HG02981 (cell line): ENCODE measurements at regions not wholly inside any gene's neighbourhood (a gene's known extent, or its start where the extent isn't known, plus 50 kb on each side); places are given as distances from the start of the nearest gene placed in this dataset.
"Not testable (repeated sequence)": the region's sequence is repeated elsewhere in the genome, so short reads cannot be mapped to it uniquely, and the experiment has no call there.

Experiments used
- ATAC-seq: cut with Tn5 transposase; IDR thresholded peaks from one replicate; pipeline ENCODE4 v1.9.1; 2021; ENCODE audit warnings: mild to moderate bottlenecking, moderate library complexity; ENCODE audit not compliant: unreplicated experiment

DNA sequence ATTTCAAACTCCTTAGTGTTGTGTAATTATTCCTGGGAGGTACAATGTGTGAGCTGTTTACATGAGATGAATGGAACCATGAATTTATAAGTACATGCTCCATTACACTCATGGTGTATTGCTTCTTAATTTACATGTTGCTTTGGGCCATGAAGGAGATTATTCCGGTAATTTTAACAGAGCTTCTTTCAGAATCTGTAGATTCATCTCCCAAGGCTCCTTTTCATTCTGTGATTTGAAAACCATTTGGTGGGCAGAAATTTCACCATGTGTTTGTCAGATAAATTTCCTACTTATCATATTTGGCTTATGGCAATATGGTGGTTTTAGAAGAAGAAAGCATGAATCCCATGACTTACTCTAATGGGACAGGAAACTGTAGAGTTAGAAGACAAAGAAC, 421.6 kb upstream of the EYS start:
- ATAC-seq, result no peak

DNA sequence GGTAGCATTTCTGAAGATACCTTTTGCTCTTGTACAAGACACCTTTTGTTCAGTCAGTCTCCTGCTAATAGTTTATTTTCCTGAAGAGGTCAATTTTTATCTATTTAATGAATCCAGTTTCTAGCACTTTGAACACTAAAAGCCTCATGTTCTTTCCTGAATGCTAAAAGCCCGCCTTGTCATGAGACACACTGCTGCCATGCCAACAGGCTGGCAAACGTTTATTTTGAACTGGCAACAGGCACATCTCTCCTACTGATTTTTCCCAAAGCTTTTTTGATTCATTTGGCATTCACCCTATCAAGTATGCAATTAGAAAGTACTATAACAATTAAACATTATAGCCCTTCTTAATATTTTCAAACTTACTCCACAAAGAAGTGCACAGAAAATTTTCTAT, 421.2 kb upstream of the EYS start:
- no peak for ATAC-seq

DNA sequence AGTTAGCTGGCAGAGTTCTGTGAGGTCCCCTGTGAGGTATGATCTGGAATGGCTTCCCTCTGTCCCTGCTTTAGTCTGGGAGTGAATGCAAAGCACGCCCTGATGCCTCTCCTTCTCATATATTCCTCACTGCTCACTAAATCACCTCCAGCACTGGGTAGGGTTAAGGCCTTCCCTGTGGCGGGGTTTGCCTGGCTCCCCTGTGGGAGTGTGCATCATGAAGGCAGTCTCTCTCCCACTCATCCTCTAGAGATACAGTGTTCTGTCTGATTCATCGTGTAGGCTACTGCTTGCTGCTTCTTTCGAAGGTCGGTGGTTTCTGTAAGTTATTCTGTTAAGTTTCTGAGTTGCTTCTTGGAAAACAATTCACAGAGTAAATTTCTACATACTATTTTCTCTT, 420.0 kb upstream of the EYS start:
- no peak for ATAC-seq

DNA sequence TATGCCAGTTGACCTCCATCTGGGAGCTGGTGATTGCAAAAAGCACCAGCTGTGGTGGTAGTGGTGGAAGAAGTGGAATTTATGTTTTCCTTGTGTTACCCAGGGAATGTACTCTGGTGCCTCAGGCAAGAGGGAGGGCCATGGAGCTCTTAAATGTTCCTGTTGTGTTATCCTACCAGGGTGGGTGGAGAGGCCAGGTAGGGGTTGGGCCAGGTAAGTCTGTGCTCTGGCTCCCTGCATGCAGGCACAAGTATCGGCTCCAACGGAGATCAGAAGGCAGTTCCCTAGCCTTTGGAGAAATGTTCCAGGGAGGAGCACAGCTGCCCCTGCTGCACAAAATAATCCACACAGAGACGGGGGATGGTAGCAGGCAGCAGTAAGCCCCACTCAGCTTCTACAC, 419.3 kb upstream of the EYS start:
- no peak for ATAC-seq

DNA sequence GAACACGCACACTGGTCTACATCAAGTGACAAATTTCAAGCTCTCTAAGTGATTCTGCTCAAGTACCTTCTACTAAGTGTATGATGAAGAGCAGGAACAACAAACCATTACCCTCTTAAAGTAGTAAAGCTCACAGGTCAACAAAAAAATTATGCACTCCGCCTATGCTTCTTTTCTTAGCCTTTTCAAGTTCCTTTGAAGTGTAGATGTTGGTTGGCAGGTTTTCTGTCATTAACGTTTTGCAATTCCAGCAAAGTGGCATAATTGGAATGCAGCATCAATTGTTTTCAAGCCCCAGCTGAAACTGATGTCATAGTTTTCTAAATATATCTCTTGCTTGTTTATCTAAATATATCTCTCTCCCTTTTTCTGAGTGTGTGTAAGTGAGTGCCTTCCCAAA, 396.9 kb upstream of the EYS start:
- no peak for ATAC-seq

DNA sequence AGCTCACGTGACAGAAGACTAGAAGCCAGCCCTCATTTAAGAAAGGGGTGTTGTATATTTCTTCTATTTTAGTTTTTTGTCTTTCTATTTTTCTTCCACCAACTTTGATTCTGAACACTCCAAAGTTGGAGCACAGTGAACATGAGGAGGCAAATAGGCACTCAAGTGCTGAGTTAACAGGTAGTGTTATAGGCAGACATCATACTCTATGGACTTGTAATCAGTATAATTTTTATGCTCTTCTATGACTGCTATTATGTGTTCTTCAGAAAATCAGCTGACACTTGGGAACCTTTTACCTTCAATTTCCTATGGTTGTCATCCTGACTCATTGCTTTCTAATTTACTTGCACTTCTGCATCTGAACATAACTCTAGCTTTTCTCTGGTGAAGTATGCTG, 396.3 kb upstream of the EYS start:
- ATAC-seq, result no peak

DNA sequence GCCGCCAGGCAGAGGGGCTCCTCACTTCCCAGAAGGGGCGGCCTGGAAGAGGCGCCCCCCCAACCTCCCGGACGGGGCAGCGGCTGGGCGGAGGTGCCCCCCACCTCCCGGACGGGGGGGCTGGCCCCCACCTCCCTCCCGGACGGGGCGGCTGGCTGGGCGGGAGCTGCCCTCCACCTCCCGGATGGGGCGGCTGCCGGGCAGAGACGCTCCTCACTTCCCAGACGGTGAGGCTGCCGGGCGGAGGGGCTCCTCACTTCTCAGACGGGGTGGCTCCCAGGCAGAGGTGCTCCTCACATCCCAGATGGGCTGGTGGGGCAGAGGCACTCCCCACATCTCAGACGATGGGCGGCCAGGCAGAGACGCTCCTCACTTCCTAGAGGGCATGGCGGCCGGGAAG, 389.7 kb upstream of the EYS start:
- no peak for ATAC-seq

DNA sequence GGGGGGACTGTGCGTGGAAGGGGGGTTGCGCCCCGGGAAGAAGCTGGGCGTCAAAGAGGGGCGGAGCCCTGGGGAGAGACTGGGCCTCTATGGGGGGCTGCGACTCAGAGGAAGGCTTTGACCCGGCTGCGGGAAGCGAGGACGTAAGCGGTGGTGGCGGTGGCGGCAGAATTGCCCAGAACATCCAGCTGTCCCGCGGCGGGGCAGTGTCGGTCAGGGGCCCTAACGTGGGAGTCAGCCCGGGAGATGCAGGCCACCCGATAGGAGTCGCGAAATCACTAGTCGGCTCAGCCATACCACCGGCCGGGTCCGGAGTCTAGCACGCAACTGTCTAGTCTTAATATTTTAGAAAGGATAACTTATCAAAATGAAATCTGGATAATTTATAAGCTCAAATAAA, 387.6 kb upstream of the EYS start:
- ATAC-seq, result no peak

DNA sequence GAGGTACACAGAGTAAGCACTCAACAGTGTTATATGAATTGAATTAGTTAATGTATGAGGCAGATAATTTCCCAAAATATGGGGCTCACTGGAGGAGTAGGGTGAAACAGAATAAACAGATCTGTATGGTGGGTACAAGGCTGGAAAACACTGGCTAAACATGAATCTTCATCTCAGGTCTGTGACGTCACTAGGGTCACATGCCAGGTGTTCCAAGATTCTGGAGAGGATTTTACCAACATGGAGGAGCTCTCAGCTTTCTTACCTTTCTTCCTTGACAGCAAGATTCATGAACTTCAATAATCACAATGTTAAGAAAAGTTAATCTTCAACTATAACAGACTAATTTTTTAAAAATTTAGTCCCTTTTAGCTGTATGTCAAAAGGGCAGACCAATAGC, 385.3 kb upstream of the EYS start:
- ATAC-seq, result not testable (repeated sequence)

DNA sequence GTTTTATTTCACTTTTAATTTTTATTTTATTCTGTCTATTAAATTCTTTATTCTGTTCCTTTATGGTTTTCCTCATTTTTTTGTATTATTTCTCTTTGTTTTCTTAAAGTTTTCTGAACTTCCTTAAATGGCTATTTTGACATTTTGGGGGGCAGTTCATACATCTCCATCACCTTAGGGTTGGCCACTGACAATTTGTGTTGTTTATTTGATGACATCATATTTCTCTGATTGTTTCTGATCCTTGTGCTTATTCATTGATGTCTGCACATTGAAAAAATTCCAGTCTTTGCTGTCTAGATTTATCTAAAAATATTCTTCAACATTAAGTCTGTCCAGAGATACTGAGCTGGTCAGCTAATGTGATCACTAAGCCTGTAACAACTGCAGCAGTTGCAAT, 379.5 kb upstream of the EYS start:
- ATAC-seq, result no peak

DNA sequence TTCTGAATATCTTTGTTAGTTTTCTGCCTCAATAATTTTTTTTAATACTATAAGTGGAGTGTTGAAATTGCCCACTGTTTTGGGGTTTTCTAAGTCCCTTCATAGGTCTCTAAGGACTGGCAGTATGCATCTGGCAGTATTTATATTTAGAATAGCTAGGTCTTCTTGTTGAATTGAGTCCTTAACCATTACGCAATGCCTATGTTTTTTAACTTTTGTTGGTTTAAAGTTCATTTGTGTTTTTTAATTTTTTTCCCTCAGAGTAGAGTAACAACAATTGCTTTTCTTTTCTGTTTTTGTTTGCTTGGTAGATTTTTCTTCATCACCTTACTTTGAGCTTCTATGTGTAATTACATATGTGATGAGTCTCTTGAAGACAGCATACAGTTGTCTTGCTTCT, 375.9 kb upstream of the EYS start:
- ATAC-seq, result no peak

DNA sequence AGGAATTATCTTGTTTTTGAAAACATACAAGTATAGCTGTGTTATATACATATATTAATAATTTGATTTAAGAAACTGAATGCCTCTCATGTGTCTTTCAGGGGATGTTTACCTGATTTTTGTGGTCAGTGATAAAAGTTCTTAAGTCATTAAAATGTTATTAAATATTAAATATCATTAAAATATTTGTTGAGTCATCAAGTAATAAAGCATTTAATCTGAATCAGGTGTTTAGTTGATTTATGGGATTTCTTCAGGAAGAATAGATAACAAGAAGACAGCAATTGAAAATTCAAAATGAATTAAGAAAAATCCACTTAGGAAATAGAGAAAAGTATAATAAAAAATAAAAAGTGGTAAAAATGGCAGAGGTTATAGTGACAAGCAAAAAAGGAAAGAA, 361.9 kb upstream of the EYS start:
- no peak for ATAC-seq

DNA sequence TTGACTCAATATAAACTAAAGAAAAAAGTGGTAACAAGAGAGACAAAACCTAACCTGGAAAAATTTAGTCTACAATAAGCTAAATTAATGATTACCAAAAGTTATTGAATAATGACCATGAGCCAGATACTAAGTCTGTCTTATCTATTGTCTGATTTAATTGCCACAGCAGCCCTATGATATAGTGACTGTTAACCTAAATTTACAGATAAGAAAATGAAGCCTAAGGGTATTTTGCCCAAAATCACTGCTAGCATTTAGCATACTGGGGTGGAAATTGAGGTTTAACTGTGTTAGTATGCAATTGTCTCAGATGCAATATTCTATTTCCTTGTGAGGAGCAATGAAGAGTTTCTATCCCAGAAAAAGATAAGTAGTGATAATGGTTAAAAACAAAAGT, 361.0 kb upstream of the EYS start:
- no peak for ATAC-seq

DNA sequence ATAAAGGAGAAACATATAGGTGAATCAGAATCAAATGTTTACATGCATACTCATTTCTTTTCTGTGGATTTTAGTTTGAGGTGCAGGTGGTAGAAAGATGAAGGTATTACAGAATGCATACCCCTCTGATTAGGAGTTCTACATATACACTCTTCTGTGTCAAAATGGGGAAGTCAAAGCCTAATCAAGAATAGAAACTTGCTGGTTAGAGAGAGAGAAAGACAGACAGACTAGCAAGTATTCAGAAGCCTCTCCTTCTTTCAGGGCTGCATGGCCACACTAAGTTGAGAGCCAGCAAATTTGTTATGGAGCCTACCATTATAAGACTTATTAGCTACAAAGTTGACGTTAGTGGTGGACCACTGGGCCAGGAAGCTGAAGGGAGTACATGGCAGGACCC, 358.3 kb upstream of the EYS start:
- ATAC-seq, result no peak

DNA sequence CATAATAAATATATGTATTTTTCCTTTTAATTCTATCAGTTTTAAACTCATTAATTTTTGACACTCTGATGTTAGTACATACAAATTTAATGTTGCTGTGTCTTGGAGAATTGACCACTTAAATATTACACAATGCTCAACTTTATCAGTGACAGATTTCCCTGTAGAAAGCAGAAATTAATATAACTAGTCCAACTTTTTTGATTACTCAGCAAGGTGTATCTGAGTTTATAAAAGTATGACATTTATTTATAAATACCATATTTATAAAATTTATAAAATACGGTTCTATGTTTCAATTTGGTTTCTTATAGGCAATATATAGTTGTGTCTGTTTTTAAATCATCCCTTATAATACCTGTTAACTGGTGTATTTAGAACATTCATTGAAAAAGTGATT, 350.0 kb upstream of the EYS start:
- ATAC-seq, result no peak

DNA sequence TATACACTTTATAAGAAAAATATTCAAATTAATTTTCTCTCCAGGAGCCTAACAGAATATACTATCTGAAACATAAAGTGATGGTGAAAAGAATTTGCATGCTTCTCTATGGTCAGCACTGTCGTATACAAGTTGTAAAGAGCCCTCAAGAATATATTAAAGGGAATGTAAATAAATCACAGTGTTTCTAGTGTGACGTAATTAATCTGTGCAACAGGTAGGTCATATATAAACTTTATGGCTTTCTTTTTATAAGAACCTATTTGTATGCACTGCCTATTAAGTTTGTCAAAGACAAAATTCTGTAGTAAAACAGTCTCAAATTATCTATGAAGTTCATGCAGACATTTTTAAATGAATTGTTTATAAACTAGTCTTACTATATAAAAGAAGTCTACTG, 347.9 kb upstream of the EYS start:
- ATAC-seq, result no peak

DNA sequence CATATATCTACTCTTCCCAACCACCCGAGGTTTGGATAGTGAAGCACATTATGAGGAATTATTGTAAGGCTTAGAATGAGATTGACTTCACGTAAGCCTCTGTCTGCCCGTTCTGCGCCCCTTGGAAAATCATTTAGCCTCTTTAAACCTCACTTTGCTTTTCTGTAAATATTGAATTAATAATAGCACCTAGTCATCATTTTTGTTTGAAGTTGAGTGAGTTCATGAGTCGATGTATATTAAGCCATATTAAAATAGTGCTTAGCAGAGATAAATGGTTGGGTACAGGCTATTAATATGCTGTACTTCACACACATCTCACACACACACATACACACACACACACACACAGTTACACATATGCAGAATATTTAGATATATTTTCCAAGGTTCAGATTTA, 344.8 kb upstream of the EYS start:
- ATAC-seq, result no peak

DNA sequence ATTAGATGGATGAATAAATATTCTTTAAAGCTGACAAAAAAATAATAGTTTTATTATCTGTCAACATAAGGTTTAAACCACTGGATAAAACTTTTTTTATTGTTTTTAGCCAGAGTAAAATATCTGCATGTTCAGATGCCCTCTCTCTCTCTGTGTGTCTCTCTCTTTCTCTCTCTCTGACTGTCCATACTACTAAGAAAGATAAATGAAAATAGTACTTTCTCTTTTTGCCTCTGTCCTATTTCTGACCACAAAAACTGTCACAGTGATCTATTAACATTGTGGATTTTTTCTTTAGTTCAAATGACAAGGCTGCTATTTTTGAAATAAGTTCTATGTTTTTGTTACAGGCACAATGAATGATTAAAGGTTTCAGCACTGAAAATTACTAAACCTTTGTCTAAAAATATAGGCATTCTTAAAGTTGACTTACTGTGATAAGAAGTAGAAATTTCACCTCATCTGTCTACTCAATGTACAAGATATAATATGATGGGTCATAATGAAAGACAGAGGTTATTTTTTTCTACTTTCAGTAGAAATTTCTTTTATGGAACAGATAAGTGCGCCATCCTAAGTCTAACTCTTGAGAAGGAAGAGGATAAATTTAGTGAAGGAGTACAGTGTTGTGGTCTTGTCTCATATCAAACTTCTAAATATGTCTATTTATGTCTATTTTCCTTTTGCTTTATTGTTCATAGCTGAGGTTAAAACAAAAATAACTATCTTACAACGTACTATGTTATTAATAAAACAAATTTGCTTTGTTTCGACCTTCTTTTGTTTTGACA, 341.9 kb upstream of the EYS start:
- no peak for ATAC-seq

DNA sequence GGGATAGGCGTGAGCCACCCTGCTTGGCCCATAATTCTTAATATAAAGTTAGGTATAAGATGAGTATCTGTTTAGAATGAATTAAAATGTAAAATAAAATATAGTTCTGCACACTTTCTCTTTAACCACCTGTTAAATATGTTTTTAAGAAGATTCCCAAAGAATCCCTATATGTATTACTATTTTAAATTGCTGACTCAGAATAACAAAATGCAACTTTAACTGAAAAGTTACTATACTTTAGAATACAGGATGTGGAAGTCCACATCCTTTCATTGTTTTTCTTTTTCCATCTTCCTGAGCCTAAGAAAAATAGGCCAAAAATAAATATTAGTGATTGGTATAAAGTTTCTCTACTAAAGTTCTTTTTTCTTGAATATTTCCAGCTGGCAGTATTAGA, 325.6 kb upstream of the EYS start:
- no peak for ATAC-seq

DNA sequence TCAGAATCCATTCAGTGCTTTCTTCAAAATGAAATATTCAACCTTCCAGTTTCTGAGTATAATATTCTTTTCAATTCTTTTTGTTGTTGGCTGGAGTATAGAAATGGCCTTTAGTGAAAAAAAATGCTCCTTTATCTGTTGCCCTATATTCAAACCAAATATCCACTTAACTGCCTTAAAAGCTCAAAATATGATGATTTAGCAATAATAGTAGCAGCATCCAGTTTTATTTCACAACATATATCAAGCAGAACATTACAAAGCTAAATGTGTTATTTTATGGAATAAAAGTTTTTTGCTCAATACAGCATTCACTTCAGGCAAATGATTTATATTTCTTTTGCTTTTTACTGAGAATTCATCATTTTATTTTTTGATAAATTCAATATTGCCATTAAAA, 322.4 kb upstream of the EYS start:
- no peak for ATAC-seq

DNA sequence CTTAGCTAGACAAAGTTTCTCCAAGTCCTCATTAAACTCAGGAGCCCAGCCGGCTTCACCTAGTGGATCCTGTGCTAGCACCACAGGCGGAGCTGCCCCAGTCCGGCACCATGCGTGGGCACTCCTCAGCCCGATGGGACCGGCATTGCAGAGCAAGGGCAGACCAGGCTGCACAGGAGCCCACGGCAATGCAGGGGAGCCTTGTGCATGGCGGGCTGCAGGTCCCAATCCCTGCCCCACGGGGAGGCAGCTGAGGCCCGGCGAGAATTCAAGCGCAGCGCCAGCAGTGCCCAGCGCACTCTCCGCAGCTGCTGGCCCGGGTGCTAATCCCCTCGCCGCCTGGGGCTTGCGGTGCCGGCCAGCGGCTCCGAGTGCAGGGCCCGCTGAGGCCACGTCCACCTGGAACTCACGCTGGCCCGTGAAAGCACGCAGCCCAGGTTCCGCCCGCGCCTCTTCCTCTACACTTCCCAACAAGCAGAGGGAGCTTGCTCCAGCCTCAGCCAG, 292.3 kb upstream of the EYS start:
- no peak for ATAC-seq

DNA sequence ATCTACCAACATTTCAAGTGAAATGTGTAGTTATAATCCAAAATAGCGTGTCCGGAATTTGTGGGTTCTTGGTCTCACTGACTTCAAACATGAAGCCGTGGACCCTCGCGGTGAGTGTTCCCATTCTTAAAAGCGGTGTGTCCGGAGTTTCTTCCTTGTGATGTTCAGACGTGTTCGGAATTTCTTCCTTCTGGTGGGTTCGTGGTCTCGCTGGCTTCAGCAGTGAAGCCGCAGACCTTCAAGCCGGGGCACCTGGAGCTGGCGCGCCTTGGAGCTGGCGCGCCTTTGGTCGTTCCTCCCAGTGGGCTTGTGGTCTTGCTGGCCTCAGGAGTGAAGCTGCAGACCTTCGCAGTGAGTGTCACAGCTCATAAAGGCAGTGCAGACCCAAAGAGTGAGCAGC, 291.5 kb upstream of the EYS start:
- ATAC-seq, result no peak

DNA sequence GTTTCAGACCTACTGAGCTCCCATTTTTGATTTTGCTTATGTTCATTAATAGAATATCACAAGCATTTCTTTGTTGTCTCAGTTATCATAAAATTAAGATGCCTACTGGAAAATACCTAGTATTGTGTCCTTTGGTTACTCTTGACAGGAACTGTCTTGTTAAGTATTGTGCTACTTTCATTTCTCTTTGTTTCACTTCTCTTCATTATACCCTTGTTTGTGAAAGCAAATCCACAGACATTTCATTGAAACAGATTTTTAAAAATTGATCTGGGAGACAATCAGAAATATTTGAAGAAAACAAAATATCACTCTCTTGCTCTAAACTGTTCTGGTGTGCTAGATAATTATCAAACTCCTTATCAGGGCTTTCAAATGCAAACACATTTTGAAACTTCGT, 290.5 kb upstream of the EYS start:
- no peak for ATAC-seq
